MM.1S (cell line): ENCODE measurements at regions not wholly inside any gene's neighbourhood (a gene's known extent, or its start where the extent isn't known, plus 50 kb on each side); places are given as distances from the start of the nearest gene placed in this dataset.

Source experiments
- DNase-seq: peaks from one replicate; pipeline ENCODE4 v3.0.0-alpha.2; 2015
- H2AFZ ChIP-seq: fragments of 300-600 bp; sonication (generic); 2 replicates; pipeline ENCODE4 v1.6.0; 2016; ENCODE audit warnings: antibody characterized with exemption, low read length
- H3F3A ChIP-seq: fragments of 300-600 bp; sonication (generic); 2 replicates; pipeline ENCODE4 v1.6.1; 2016; ENCODE audit warnings: mild to moderate bottlenecking, antibody characterized with exemption, low read length, moderate library complexity, mixed read lengths; ENCODE audit not compliant: insufficient read depth
- H3K27ac ChIP-seq: fragments of 300-600 bp; sonication (generic); 2 replicates; pipeline ENCODE4 v1.5.1; 2016; ENCODE audit warnings: mild to moderate bottlenecking, low read length
- H3K27me3 ChIP-seq: fragments of 300-600 bp; sonication (generic); replicated peaks from 2 replicates; pipeline ENCODE4 v1.6.0; 2016; ENCODE audit warnings: low read length; ENCODE audit not compliant: insufficient read depth
- H3K36me3 ChIP-seq: fragments of 300-600 bp; sonication (generic); replicated peaks from 2 replicates; pipeline ENCODE4 v1.6.1; 2016; ENCODE audit warnings: mild to moderate bottlenecking, low read length, mixed read lengths; ENCODE audit not compliant: insufficient read depth
- H3K4me1 ChIP-seq: fragments of 300-600 bp; sonication (generic); 2 replicates; pipeline ENCODE4 v1.6.1; 2016; ENCODE audit warnings: low read length, mixed read lengths
- H3K4me2 ChIP-seq: fragments of 300-600 bp; sonication (generic); 2 replicates; pipeline ENCODE4 v1.6.0; 2016; ENCODE audit warnings: low read depth, low read length
- H3K4me3 ChIP-seq: fragments of 300-600 bp; sonication (generic); 2 replicates; pipeline ENCODE4 v1.5.1; 2016; ENCODE audit warnings: low read length, mixed read lengths
- H3K79me2 ChIP-seq: fragments of 300-600 bp; sonication (generic); 2 replicates; pipeline ENCODE4 v1.6.1; 2016; ENCODE audit warnings: mixed run types, low read length, mixed read lengths
- H3K9ac ChIP-seq: fragments of 300-600 bp; sonication (generic); 2 replicates; pipeline ENCODE4 v1.6.1; 2016; ENCODE audit warnings: low read length, mixed read lengths
- H3K9me2 ChIP-seq: fragments of 300-600 bp; sonication (generic); replicated peaks from 2 replicates; pipeline ENCODE4 v1.6.1; 2016; ENCODE audit warnings: mild to moderate bottlenecking, low read length, mixed read lengths; ENCODE audit not compliant: insufficient read depth
- H3K9me3 ChIP-seq: fragments of 300-600 bp; sonication (generic); replicated peaks from 2 replicates; pipeline ENCODE4 v1.6.1; 2016; ENCODE audit warnings: mild to moderate bottlenecking, low read length, mixed read lengths; ENCODE audit not compliant: insufficient read depth
- H4K20me1 ChIP-seq: fragments of 300-600 bp; sonication (generic); 2 replicates; pipeline ENCODE4 v1.6.1; 2016; ENCODE audit warnings: mild to moderate bottlenecking, low read length, moderate library complexity, mixed read lengths; ENCODE audit not compliant: insufficient read depth
- EZH2 ChIP-seq: fragments of 300-600 bp; sonication (generic); optimal IDR thresholded peaks from 2 replicates; pipeline ENCODE3; 2017; ENCODE audit warnings: low read depth, mild to moderate bottlenecking, antibody characterized with exemption, low read length, mixed read lengths
- EZH2phosphoT487 ChIP-seq: fragments of 300-600 bp; sonication (generic); IDR thresholded peaks from 2 replicates; pipeline ENCODE4 v1.6.1; 2018; ENCODE audit warnings: antibody characterized with exemption, low read length
- TF ChIP-seq, protein P1 (sequence below): fragments of 300-600 bp; sonication (generic); IDR thresholded peaks from 2 replicates; pipeline ENCODE4 v1.5.1; 2016; ENCODE audit warnings: antibody characterized with exemption, low read length, mixed read lengths

DNA sequence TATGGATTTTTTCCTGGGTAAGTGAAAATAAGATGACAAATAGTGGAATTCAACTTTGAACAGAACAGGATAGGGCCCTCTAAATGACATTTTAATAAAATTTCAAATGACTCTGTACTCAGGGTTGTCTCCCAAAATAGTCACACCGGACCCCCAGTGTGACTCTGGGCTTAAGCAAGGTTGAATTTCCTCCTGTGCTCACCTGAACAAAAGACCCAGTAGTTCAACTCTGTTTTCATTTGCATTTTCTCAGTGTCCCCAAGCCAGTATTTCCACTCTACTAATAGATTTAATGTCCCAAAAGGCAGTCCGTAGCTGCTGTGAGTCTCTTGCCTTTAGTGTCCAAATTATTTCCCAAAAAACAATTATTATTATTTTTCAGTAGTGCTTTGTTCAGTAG is 296.6 kb downstream of the PLOD2 start:
- H3K27ac ChIP-seq: no peak overlapping the region
- H2AFZ ChIP-seq: no peak overlapping the region
- H3K4me3 ChIP-seq: no peak overlapping the region
- H3F3A ChIP-seq: no peaks in the 10 kb centered on the region
- H3K4me1 ChIP-seq: no peaks in the 10 kb centered on the region
- H3K27me3 ChIP-seq: no peaks in the 10 kb centered on the region
- H3K4me2 ChIP-seq: no peak overlapping the region
- DNase-seq: no peak
- no peaks in the 10 kb centered on the region for H4K20me1 ChIP-seq
- no peaks in the 10 kb centered on the region for H3K79me2 ChIP-seq
- no peaks in the 10 kb centered on the region for H3K9me3 ChIP-seq
- no peaks in the 10 kb centered on the region for H3K9me2 ChIP-seq
- TF ChIP-seq EZH2: no peak
- no peaks in the 10 kb centered on the region for H3K36me3 ChIP-seq
- H3K9ac ChIP-seq: no peak overlapping the region

DNA sequence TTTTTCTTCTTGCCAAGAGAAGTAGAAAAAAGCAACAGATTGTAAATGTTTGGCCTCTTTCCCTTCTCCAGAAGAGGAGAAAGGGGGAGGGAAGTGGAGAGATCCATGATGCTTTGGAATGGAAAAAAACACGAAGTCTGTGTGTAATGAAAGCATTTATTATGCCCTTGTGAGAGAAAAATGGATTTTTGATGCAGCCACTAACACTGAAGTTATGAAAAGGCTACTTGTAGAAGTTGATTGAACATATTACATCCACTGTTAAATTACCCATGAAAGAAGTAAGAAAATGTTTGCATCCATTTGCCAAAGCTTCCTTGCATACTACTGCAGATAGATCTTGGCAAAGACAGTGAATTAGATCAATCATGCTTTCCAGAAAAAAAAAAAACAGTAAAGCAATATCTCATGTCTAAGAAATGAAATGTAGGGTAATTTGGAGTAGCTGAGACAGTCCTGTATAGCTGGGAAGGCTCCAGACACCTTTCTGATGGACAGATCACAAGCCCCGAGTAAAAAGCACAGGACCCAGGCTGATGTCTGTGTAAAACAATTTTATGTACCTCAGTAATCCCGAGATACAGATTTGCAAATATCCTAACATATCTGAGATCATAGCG is 295.5 kb downstream of the PLOD2 start:
- Histone ChIP-seq H3K4me2 (no peak overlapping the region), H3K9me2 (no peaks in the 10 kb centered on the region), H2AFZ (no peak overlapping the region), H3F3A (no peaks in the 10 kb centered on the region), H4K20me1 (no peaks in the 10 kb centered on the region), H3K27ac (no peak overlapping the region), H3K4me1 (no peaks in the 10 kb centered on the region), H3K4me3 (no peak overlapping the region), H3K9ac (no peak overlapping the region), H3K36me3 (no peaks in the 10 kb centered on the region), H3K9me3 (no peaks in the 10 kb centered on the region), H3K79me2 (no peaks in the 10 kb centered on the region), H3K27me3 (no peaks in the 10 kb centered on the region)
- TF ChIP-seq EZH2 (no peak), EZH2phosphoT487 (no peak)
- TF ChIP-seq, protein P1, sequence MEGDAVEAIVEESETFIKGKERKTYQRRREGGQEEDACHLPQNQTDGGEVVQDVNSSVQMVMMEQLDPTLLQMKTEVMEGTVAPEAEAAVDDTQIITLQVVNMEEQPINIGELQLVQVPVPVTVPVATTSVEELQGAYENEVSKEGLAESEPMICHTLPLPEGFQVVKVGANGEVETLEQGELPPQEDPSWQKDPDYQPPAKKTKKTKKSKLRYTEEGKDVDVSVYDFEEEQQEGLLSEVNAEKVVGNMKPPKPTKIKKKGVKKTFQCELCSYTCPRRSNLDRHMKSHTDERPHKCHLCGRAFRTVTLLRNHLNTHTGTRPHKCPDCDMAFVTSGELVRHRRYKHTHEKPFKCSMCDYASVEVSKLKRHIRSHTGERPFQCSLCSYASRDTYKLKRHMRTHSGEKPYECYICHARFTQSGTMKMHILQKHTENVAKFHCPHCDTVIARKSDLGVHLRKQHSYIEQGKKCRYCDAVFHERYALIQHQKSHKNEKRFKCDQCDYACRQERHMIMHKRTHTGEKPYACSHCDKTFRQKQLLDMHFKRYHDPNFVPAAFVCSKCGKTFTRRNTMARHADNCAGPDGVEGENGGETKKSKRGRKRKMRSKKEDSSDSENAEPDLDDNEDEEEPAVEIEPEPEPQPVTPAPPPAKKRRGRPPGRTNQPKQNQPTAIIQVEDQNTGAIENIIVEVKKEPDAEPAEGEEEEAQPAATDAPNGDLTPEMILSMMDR: no peak
- DNase-seq: no peak

DNA sequence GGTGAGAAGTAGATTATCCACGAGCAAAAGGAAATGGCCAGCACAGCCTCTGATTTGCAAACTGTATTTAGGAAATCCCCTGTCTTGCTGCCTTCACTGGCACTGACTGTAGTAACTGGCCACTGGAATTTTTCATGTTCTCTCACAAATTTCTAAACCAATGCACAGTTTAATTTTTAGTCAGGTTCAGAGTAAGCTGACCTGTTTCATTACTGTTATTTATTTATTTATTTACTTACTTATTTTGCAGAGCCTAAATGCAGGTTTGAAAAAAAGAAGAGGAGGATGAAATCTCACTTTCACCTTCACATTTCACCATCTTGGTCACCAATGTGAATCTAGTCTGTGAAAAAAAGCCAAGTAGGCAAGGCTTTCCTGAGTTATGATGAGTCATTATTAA is 291.0 kb downstream of the PLOD2 start:
- TF ChIP-seq EZH2phosphoT487: no peak
- TF ChIP-seq EZH2: no peak
- TF ChIP-seq, protein P1: no peak
- Histone ChIP-seq H2AFZ (no peak overlapping the region), H3K9ac (no peak overlapping the region), H3K4me3 (no peak overlapping the region), H3F3A (no peaks in the 10 kb centered on the region), H3K79me2 (no peaks in the 10 kb centered on the region), H3K4me2 (no peak overlapping the region), H3K36me3 (no peaks in the 10 kb centered on the region), H4K20me1 (no peaks in the 10 kb centered on the region), H3K4me1 (no peaks in the 10 kb centered on the region), H3K9me3 (no peaks in the 10 kb centered on the region), H3K9me2 (no peaks in the 10 kb centered on the region), H3K27me3 (no peaks in the 10 kb centered on the region), H3K27ac (no peak overlapping the region)
- peak; percentile 23 for DNase-seq

DNA sequence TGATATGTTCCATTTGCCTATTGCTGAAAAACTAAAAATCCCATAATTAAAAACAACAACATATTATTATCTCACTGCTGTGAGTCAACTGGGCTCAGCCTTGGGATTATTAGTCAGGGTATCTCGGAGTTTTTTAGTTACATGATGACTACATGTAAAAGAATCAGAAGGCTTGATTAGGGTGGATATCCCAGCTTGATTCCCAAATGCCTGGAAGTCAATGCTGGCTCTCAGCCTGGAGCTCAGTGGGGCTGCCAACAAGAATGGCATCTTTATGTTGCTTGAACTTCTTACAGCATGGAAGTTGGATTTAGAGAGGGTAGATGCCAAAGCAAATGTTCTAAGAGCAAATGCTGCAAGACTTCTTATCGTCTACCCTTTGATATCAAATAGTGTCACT is 278.5 kb downstream of the PLOD2 start:
- no peak overlapping the region for H3K4me2 ChIP-seq
- no peaks in the 10 kb centered on the region for H3K9me3 ChIP-seq
- no peaks in the 10 kb centered on the region for H4K20me1 ChIP-seq
- DNase-seq: no peak
- no peaks in the 10 kb centered on the region for H3K79me2 ChIP-seq
- no peaks in the 10 kb centered on the region for H3K36me3 ChIP-seq
- TF ChIP-seq EZH2phosphoT487: no peak
- no peak for TF ChIP-seq EZH2
- TF ChIP-seq, protein P1: no peak
- H3K4me3 ChIP-seq: no peak overlapping the region
- H3K27ac ChIP-seq: no peak overlapping the region
- no peaks in the 10 kb centered on the region for H3K9me2 ChIP-seq
- no peaks in the 10 kb centered on the region for H3K4me1 ChIP-seq
- H3K27me3 ChIP-seq: no peaks in the 10 kb centered on the region
- H3F3A ChIP-seq: no peaks in the 10 kb centered on the region
- no peak overlapping the region for H2AFZ ChIP-seq
- H3K9ac ChIP-seq: no peak overlapping the region
